ENCODE measurements at regions not wholly inside any gene's neighbourhood (a gene's known extent, or its start where the extent isn't known, plus 50 kb on each side); places are given as distances from the start of the nearest gene placed in this dataset.

GRCh38 chr6:140320081-140321080 is 945.9 kb upstream of the CITED2 start:
- Histone ChIP-seq H3K4me3 (ENCODE audit: low read length) (no peak overlapping the region), H3K4me1 (ENCODE audit: control insufficient read depth, insufficient read depth, low read length) (no peaks in the 10 kb centered on the region), H3K27me3 (ENCODE audit: control insufficient read depth, insufficient read depth, low read length, poor library complexity, severe bottlenecking) (no peaks in the 10 kb centered on the region), H3K9ac (ENCODE audit: extremely low read depth, low read length, poor library complexity, severe bottlenecking) (no peak overlapping the region), H3K36me3 (ENCODE audit: control insufficient read depth, insufficient read depth, low read length) (no peaks in the 10 kb centered on the region), H3K27ac (ENCODE audit: low read depth, low read length) (no peak overlapping the region), H3K9me3 (ENCODE audit: control insufficient read depth, low read length) (no peaks in the 10 kb centered on the region)
- Mint-ChIP-seq H3K4me1 (peaks cover 10% of the 10 kb centered on the region), H3K27me3 (ENCODE audit: insufficient read depth) (no peaks in the 10 kb centered on the region), H3K9me3 (no peaks in the 10 kb centered on the region), H3K36me3 (ENCODE audit: low read depth) (no peaks in the 10 kb centered on the region), H3K27ac (no peak overlapping the region), H3K4me3 (no peak overlapping the region)
- DNase-seq, result no peak
- WGBS, 2 experiments (ENCODE audit: insufficient coverage in 1 of 2, insufficient read length in 1 of 2), result 91 to 100% methylated on average over 1 to 4 of the region's 4 CpGs
- TF ChIP-seq CTCF (conservative IDR thresholded peaks at IDR 0.05), result no peak

GRCh38 chr6:140319209-140319608 is 944.8 kb upstream of the CITED2 start:
- H3K9me3 ChIP-seq (ENCODE audit: control insufficient read depth, low read length), result no peaks in the 10 kb centered on the region
- H3K9ac ChIP-seq (ENCODE audit: extremely low read depth, low read length, poor library complexity, severe bottlenecking), result no peak overlapping the region
- no peaks in the 10 kb centered on the region for H3K36me3 Mint-ChIP-seq (ENCODE audit: low read depth)
- no peak overlapping the region for H3K27ac Mint-ChIP-seq
- H3K4me3 ChIP-seq (ENCODE audit: low read length), result no peak overlapping the region
- no peaks in the 10 kb centered on the region for H3K27me3 Mint-ChIP-seq (ENCODE audit: insufficient read depth)
- no peak overlapping the region for H3K27ac ChIP-seq (ENCODE audit: low read depth, low read length)
- H3K36me3 ChIP-seq (ENCODE audit: control insufficient read depth, insufficient read depth, low read length), result no peaks in the 10 kb centered on the region
- H3K4me1 ChIP-seq (ENCODE audit: control insufficient read depth, insufficient read depth, low read length), result no peaks in the 10 kb centered on the region
- H3K4me1 Mint-ChIP-seq, result peaks cover 10% of the 10 kb centered on the region
- H3K27me3 ChIP-seq (ENCODE audit: control insufficient read depth, insufficient read depth, low read length, poor library complexity, severe bottlenecking), result no peaks in the 10 kb centered on the region
- no peak for DNase-seq
- no peak overlapping the region for H3K4me3 Mint-ChIP-seq
- no peak for TF ChIP-seq CTCF (conservative IDR thresholded peaks at IDR 0.05)
- WGBS, 2 experiments (ENCODE audit: insufficient coverage in 1 of 2, insufficient read length in 1 of 2), result 98% methylated on average over 2 of the region's 2 CpGs; no CpG with 5 or more reads in 1 of the 2 experiments
- no peaks in the 10 kb centered on the region for H3K9me3 Mint-ChIP-seq

- 93 to 100% methylated on average over 2 to 3 of the region's 3 CpGs for WGBS, 2 experiments (ENCODE audit: insufficient coverage in 1 of 2, insufficient read length in 1 of 2)
- Mint-ChIP-seq H3K27ac (no peak overlapping the region), H3K36me3 (ENCODE audit: low read depth) (no peaks in the 10 kb centered on the region), H3K4me3 (no peak overlapping the region), H3K9me3 (no peaks in the 10 kb centered on the region), H3K27me3 (ENCODE audit: insufficient read depth) (no peaks in the 10 kb centered on the region), H3K4me1 (peaks cover 10% of the 10 kb centered on the region)
- Histone ChIP-seq H3K36me3 (ENCODE audit: control insufficient read depth, insufficient read depth, low read length) (no peaks in the 10 kb centered on the region), H3K4me3 (ENCODE audit: low read length) (no peak overlapping the region), H3K9me3 (ENCODE audit: control insufficient read depth, low read length) (no peaks in the 10 kb centered on the region), H3K4me1 (ENCODE audit: control insufficient read depth, insufficient read depth, low read length) (no peaks in the 10 kb centered on the region), H3K9ac (ENCODE audit: extremely low read depth, low read length, poor library complexity, severe bottlenecking) (no peak overlapping the region), H3K27ac (ENCODE audit: low read depth, low read length) (no peak overlapping the region), H3K27me3 (ENCODE audit: control insufficient read depth, insufficient read depth, low read length, poor library complexity, severe bottlenecking) (no peaks in the 10 kb centered on the region)
- TF ChIP-seq CTCF (conservative IDR thresholded peaks at IDR 0.05), result no peak
- no peak for DNase-seq
Observed at GRCh38 chr6:140318408-140318807, 944.0 kb upstream of the CITED2 start.

Data from endodermal cell (in vitro differentiated cells).